K562 (cell line): ENCODE measurements at regions not wholly inside any gene's neighbourhood (a gene's known extent, or its start where the extent isn't known, plus 50 kb on each side); places are given as distances from the start of the nearest gene placed in this dataset.

Experiments used
- GATA2 ChIP-seq: sonication (generic); formaldehyde crosslinking; IDR thresholded peaks from 2 replicates; pipeline ENCODE4 v1.4.0; 2020; ENCODE audit warnings: mild to moderate bottlenecking, missing genetic modification reagents
- ZFP30 ChIP-seq: fragments of 250-450 bp; sonication (Bioruptor Pico); IDR thresholded peaks from 2 replicates; pipeline ENCODE4 v1.8.0; 2022; ENCODE audit warnings: moderate library complexity, mild to moderate bottlenecking, inconsistent platforms, borderline replicate concordance
- TF ChIP-seq, protein P1 (sequence below): fragments of 450-650 bp; IDR thresholded peaks from 2 replicates; pipeline ENCODE4 v1.6.1; 2016; ENCODE audit warnings: antibody characterized with exemption
- TF ChIP-seq, protein P2 (sequence below): IDR thresholded peaks from 3 replicates; pipeline ENCODE4 v1.6.1; 2011; ENCODE audit warnings: borderline replicate concordance, mild to moderate bottlenecking, moderate library complexity; ENCODE audit not compliant: insufficient read length; ENCODE audit errors: extremely low read depth
- TF ChIP-seq, protein P3 (sequence below), 3 experiments: IDR thresholded peaks in 2 of 3; conservative IDR thresholded peaks in 1 of 3; 2 replicates each; pipeline ENCODE4 v1.5.1; 2011 to 2012; ENCODE audit warnings: low read length in 3 of 3, mild to moderate bottlenecking in 3 of 3, control low read depth in 2 of 3, improper control_type of control experiment in 1 of 3, inconsistent platforms in 1 of 3, low read depth in 1 of 3, mixed read lengths in 1 of 3, moderate library complexity in 1 of 3; ENCODE audit not compliant: insufficient read depth in 2 of 3
- TF ChIP-seq, protein P4 (sequence below): fragments of 450-650 bp; IDR thresholded peaks from 2 replicates; pipeline ENCODE4 v1.6.1; 2016

DNA sequence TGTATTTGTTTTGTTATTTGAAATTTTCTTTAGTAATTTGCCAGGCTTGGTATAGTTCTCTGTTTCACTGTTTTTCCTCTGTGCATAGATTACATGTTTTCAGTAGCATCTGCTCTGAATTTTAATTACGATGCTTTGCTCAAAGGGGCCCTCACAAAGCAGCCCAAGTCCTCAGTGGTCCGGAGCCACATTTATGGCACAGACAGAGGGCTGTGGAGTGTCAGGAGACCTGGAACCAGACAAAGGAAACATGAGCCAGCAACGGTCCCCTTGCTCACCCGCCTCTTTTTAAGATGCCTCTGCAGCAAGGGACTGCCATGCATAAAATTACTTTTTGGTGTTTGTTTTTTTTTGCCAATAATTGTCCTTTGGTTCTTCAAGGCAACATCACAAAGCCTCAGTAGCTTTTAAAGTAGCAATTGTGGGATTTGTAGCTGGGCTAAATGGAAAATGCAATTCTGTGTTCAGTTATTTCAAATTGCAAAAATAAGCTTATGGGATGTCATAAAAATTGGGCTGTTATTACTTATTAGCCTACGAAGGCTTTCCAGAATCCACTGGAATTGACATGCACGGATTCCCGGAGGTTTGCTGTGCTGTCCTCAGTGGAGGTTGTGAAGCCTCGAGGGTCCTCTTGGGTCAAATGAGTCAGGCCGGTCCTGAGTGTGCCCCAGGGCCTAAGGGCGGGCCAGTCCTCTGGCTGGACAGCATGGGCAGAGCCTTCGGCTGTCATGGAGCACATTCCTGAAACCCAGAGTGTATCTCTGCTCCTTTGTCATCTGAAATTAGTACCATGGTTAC, 422.8 kb downstream of the GLRX3 start:
- TF ChIP-seq GATA2 (CRISPR knock-in tag) (no peak), ZFP30 (CRISPR knock-in tag) (no peak)
- TF ChIP-seq, protein P1, sequence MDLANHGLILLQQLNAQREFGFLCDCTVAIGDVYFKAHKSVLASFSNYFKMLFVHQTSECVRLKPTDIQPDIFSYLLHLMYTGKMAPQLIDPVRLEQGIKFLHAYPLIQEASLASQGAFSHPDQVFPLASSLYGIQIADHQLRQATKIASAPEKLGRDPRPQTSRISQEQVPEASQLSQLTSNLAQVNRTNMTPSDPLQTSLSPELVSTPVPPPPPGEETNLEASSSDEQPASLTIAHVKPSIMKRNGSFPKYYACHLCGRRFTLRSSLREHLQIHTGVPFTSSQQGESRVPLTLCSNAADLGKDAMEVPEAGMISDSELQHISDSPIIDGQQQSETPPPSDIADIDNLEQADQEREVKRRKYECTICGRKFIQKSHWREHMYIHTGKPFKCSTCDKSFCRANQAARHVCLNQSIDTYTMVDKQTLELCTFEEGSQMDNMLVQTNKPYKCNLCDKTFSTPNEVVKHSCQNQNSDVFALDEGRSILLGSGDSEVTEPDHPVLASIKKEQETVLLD = no peak
- TF ChIP-seq, protein P2, sequence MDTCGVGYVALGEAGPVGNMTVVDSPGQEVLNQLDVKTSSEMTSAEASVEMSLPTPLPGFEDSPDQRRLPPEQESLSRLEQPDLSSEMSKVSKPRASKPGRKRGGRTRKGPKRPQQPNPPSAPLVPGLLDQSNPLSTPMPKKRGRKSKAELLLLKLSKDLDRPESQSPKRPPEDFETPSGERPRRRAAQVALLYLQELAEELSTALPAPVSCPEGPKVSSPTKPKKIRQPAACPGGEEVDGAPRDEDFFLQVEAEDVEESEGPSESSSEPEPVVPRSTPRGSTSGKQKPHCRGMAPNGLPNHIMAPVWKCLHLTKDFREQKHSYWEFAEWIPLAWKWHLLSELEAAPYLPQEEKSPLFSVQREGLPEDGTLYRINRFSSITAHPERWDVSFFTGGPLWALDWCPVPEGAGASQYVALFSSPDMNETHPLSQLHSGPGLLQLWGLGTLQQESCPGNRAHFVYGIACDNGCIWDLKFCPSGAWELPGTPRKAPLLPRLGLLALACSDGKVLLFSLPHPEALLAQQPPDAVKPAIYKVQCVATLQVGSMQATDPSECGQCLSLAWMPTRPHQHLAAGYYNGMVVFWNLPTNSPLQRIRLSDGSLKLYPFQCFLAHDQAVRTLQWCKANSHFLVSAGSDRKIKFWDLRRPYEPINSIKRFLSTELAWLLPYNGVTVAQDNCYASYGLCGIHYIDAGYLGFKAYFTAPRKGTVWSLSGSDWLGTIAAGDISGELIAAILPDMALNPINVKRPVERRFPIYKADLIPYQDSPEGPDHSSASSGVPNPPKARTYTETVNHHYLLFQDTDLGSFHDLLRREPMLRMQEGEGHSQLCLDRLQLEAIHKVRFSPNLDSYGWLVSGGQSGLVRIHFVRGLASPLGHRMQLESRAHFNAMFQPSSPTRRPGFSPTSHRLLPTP = no peak
- TF ChIP-seq, protein P3, sequence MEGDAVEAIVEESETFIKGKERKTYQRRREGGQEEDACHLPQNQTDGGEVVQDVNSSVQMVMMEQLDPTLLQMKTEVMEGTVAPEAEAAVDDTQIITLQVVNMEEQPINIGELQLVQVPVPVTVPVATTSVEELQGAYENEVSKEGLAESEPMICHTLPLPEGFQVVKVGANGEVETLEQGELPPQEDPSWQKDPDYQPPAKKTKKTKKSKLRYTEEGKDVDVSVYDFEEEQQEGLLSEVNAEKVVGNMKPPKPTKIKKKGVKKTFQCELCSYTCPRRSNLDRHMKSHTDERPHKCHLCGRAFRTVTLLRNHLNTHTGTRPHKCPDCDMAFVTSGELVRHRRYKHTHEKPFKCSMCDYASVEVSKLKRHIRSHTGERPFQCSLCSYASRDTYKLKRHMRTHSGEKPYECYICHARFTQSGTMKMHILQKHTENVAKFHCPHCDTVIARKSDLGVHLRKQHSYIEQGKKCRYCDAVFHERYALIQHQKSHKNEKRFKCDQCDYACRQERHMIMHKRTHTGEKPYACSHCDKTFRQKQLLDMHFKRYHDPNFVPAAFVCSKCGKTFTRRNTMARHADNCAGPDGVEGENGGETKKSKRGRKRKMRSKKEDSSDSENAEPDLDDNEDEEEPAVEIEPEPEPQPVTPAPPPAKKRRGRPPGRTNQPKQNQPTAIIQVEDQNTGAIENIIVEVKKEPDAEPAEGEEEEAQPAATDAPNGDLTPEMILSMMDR (IDR thresholded peaks at IDR 0.05 in 2 of 3, conservative IDR thresholded peaks at IDR 0.05 in 1 of 3; ENCODE audit: insufficient read depth in 2 of 3, low read depth in 1 of 3, low read length in 3 of 3) = no peak
- TF ChIP-seq, protein P4, sequence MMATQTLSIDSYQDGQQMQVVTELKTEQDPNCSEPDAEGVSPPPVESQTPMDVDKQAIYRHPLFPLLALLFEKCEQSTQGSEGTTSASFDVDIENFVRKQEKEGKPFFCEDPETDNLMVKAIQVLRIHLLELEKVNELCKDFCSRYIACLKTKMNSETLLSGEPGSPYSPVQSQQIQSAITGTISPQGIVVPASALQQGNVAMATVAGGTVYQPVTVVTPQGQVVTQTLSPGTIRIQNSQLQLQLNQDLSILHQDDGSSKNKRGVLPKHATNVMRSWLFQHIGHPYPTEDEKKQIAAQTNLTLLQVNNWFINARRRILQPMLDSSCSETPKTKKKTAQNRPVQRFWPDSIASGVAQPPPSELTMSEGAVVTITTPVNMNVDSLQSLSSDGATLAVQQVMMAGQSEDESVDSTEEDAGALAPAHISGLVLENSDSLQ = no peak
